Memory B cell (primary cell): ENCODE measurements at regions not wholly inside any gene's neighbourhood (a gene's known extent, or its start where the extent isn't known, plus 50 kb on each side); places are given as distances from the start of the nearest gene placed in this dataset.

Experiments used
- ATAC-seq: fragments of 150-1000 bp; cut with Tn5 transposase; 2 replicates; pipeline ENCODE4 v1.10.0; 2021; ENCODE audit warnings: low read depth, mild to moderate bottlenecking, moderate library complexity
- DNase-seq, 2 donors: peaks; one replicate each; pipeline ENCODE4 v3.0.0; 2022; ENCODE audit warnings: low spot score in 2 of 2
- H3K27ac Mint-ChIP-seq: one replicate; pipeline ENCODE4 v1.8.0; 2022; ENCODE audit warnings: mild to moderate bottlenecking, moderate library complexity, mixed read lengths
- H3K27me3 Mint-ChIP-seq: one replicate; pipeline ENCODE4 v1.8.0; 2022; ENCODE audit warnings: mixed read lengths
- H3K36me3 Mint-ChIP-seq: one replicate; pipeline ENCODE4 v1.8.0; 2022; ENCODE audit warnings: mild to moderate bottlenecking, mixed read lengths
- H3K4me1 Mint-ChIP-seq: one replicate; pipeline ENCODE4 v1.8.0; 2022; ENCODE audit warnings: mixed read lengths
- H3K4me3 Mint-ChIP-seq: one replicate; pipeline ENCODE4 v1.8.0; 2022; ENCODE audit warnings: mild to moderate bottlenecking, moderate library complexity, mixed read lengths
- H3K9me3 Mint-ChIP-seq: one replicate; pipeline ENCODE4 v1.8.0; 2022; ENCODE audit warnings: mixed read lengths

- H3K27me3 Mint-ChIP-seq = no peaks in the 10 kb centered on the region
- no peak overlapping the region for H3K27ac Mint-ChIP-seq
- no peaks in the 10 kb centered on the region for H3K4me1 Mint-ChIP-seq
- no peak overlapping the region for H3K4me3 Mint-ChIP-seq
- H3K9me3 Mint-ChIP-seq = peaks cover 1% of the 10 kb centered on the region
- ATAC-seq = no peak
- no peaks in the 10 kb centered on the region for H3K36me3 Mint-ChIP-seq
- no peak for DNase-seq
These were observed 1641.3 kb upstream of the SLC39A10 start for GRCh38 chr2:194015751-194016150.

- no peak overlapping the region for H3K27ac Mint-ChIP-seq
- H3K4me3 Mint-ChIP-seq = no peak overlapping the region
- peaks cover 2% of the 10 kb centered on the region for H3K9me3 Mint-ChIP-seq
- H3K4me1 Mint-ChIP-seq = no peaks in the 10 kb centered on the region
- H3K36me3 Mint-ChIP-seq = no peaks in the 10 kb centered on the region
- DNase-seq = no peak
- no peaks in the 10 kb centered on the region for H3K27me3 Mint-ChIP-seq
- ATAC-seq = no peak
These were observed 1642.4 kb upstream of the SLC39A10 start for GRCh38 chr2:194014639-194015038.

GRCh38 chr2:194004590-194005206, 1652.3 kb upstream of the SLC39A10 start:
- DNase-seq (no peak), ATAC-seq (no peak)
- H3K27ac Mint-ChIP-seq = no peak overlapping the region
- H3K36me3 Mint-ChIP-seq = no peaks in the 10 kb centered on the region
- H3K9me3 Mint-ChIP-seq = peaks cover 11% of the 10 kb centered on the region
- no peak overlapping the region for H3K4me3 Mint-ChIP-seq
- H3K4me1 Mint-ChIP-seq = no peaks in the 10 kb centered on the region
- H3K27me3 Mint-ChIP-seq = no peaks in the 10 kb centered on the region

- Mint-ChIP-seq H3K27ac (no peak overlapping the region), H3K36me3 (no peaks in the 10 kb centered on the region), H3K9me3 (peaks cover 5% of the 10 kb centered on the region), H3K4me1 (no peaks in the 10 kb centered on the region), H3K4me3 (no peak overlapping the region), H3K27me3 (no peaks in the 10 kb centered on the region)
- ATAC-seq (no peak), DNase-seq (no peak)
These were observed 1653.1 kb upstream of the SLC39A10 start for GRCh38 chr2:194003911-194004310.

GRCh38 chr2:194002699-194003368, 1654.2 kb upstream of the SLC39A10 start:
- ATAC-seq (no peak), DNase-seq (no peak)
- no peak overlapping the region for H3K27ac Mint-ChIP-seq
- no peaks in the 10 kb centered on the region for H3K4me1 Mint-ChIP-seq
- no peak overlapping the region for H3K4me3 Mint-ChIP-seq
- H3K9me3 Mint-ChIP-seq = no peaks in the 10 kb centered on the region
- no peaks in the 10 kb centered on the region for H3K36me3 Mint-ChIP-seq
- H3K27me3 Mint-ChIP-seq = no peaks in the 10 kb centered on the region

- no peak overlapping the region for H3K4me3 Mint-ChIP-seq
- ATAC-seq (no peak), DNase-seq (no peak)
- H3K27ac Mint-ChIP-seq = no peak overlapping the region
- H3K9me3 Mint-ChIP-seq = no peaks in the 10 kb centered on the region
- no peaks in the 10 kb centered on the region for H3K36me3 Mint-ChIP-seq
- H3K27me3 Mint-ChIP-seq = no peaks in the 10 kb centered on the region
- H3K4me1 Mint-ChIP-seq = peaks cover 2% of the 10 kb centered on the region
These were observed 1666.2 kb upstream of the SLC39A10 start for GRCh38 chr2:193990868-193991267.

GRCh38 chr2:193989645-193990044, 1667.4 kb upstream of the SLC39A10 start:
- DNase-seq (no peak), ATAC-seq (no peak)
- H3K27me3 Mint-ChIP-seq = no peaks in the 10 kb centered on the region
- H3K36me3 Mint-ChIP-seq = no peaks in the 10 kb centered on the region
- H3K27ac Mint-ChIP-seq = no peak overlapping the region
- no peaks in the 10 kb centered on the region for H3K9me3 Mint-ChIP-seq
- H3K4me1 Mint-ChIP-seq = peaks cover 2% of the 10 kb centered on the region
- H3K4me3 Mint-ChIP-seq = no peak overlapping the region

GRCh38 chr2:193988784-193989183, 1668.2 kb upstream of the SLC39A10 start:
- H3K4me1 Mint-ChIP-seq = peaks cover 2% of the 10 kb centered on the region
- ATAC-seq = no peak
- no peak overlapping the region for H3K27ac Mint-ChIP-seq
- no peak overlapping the region for H3K4me3 Mint-ChIP-seq
- H3K27me3 Mint-ChIP-seq = no peaks in the 10 kb centered on the region
- H3K9me3 Mint-ChIP-seq = no peaks in the 10 kb centered on the region
- DNase-seq = no peak
- no peaks in the 10 kb centered on the region for H3K36me3 Mint-ChIP-seq

GRCh38 chr2:193985272-193985671, 1671.8 kb upstream of the SLC39A10 start:
- Mint-ChIP-seq H3K9me3 (no peaks in the 10 kb centered on the region), H3K4me1 (peaks cover 2% of the 10 kb centered on the region), H3K4me3 (no peak overlapping the region), H3K36me3 (no peaks in the 10 kb centered on the region), H3K27ac (no peak overlapping the region), H3K27me3 (no peaks in the 10 kb centered on the region)
- DNase-seq (no peak), ATAC-seq (no peak)

GRCh38 chr2:193980599-193980998, 1676.4 kb upstream of the SLC39A10 start:
- Mint-ChIP-seq H3K36me3 (no peaks in the 10 kb centered on the region), H3K27me3 (no peaks in the 10 kb centered on the region), H3K4me1 (no peaks in the 10 kb centered on the region), H3K27ac (no peak overlapping the region), H3K4me3 (no peak overlapping the region), H3K9me3 (peaks cover 2% of the 10 kb centered on the region)
- ATAC-seq (no peak), DNase-seq (no peak)

- no peak for ATAC-seq
- no peaks in the 10 kb centered on the region for H3K4me1 Mint-ChIP-seq
These were observed 1683.2 kb upstream of the SLC39A10 start for GRCh38 chr2:193973781-193974180.

GRCh38 chr2:193966590-193966989, 1690.4 kb upstream of the SLC39A10 start:
- H3K27ac Mint-ChIP-seq = no peak overlapping the region
- H3K9me3 Mint-ChIP-seq = no peaks in the 10 kb centered on the region
- H3K36me3 Mint-ChIP-seq = no peaks in the 10 kb centered on the region
- no peak overlapping the region for H3K4me3 Mint-ChIP-seq
- ATAC-seq = no peak
- H3K4me1 Mint-ChIP-seq = no peaks in the 10 kb centered on the region
- DNase-seq = no peak
- no peaks in the 10 kb centered on the region for H3K27me3 Mint-ChIP-seq

More at GRCh38 chr2:193973781-193974180, 1683.2 kb upstream of the SLC39A10 start:
- no peak for DNase-seq
- H3K27me3 Mint-ChIP-seq = no peaks in the 10 kb centered on the region
- H3K4me3 Mint-ChIP-seq = no peak overlapping the region
- H3K27ac Mint-ChIP-seq = no peak overlapping the region
- no peaks in the 10 kb centered on the region for H3K36me3 Mint-ChIP-seq
- H3K9me3 Mint-ChIP-seq = peaks cover 2% of the 10 kb centered on the region

GRCh38 chr2:193965263-193965662, 1691.8 kb upstream of the SLC39A10 start:
- no peaks in the 10 kb centered on the region for H3K4me1 Mint-ChIP-seq
- H3K27ac Mint-ChIP-seq = no peak overlapping the region
- no peaks in the 10 kb centered on the region for H3K27me3 Mint-ChIP-seq
- no peaks in the 10 kb centered on the region for H3K36me3 Mint-ChIP-seq
- DNase-seq (no peak), ATAC-seq (no peak)
- H3K9me3 Mint-ChIP-seq = no peaks in the 10 kb centered on the region
- no peak overlapping the region for H3K4me3 Mint-ChIP-seq

GRCh38 chr2:193963472-193964119, 1693.4 kb upstream of the SLC39A10 start:
- Mint-ChIP-seq H3K9me3 (peaks cover 1% of the 10 kb centered on the region), H3K36me3 (no peaks in the 10 kb centered on the region), H3K4me1 (no peaks in the 10 kb centered on the region), H3K4me3 (no peak overlapping the region), H3K27me3 (no peaks in the 10 kb centered on the region), H3K27ac (no peak overlapping the region)
- no peak for ATAC-seq
- no peak for DNase-seq
